Naive thymus-derived CD8-positive, alpha-beta T cell (primary cell): ENCODE measurements at regions not wholly inside any gene's neighbourhood (a gene's known extent, or its start where the extent isn't known, plus 50 kb on each side); places are given as distances from the start of the nearest gene placed in this dataset.

ENCODE experiments used
- ATAC-seq, 2 donors: fragments of 150-1000 bp; cut with Tn5 transposase in 1 of 2; sonication (Bioruptor Pico), chemical (Tn5 transposase) in 1 of 2; 1 replicate in 1 of 2; 2 replicates in 1 of 2; pipeline ENCODE4 v1.10.0; 2021; ENCODE audit warnings: mild to moderate bottlenecking in 2 of 2, moderate library complexity in 2 of 2
- POLR2A ChIA-PET: fragments of 350-600 bp; sonication (Branson Sonifier 250); formaldehyde crosslinking; loops from one replicate; lab custom pipeline; 2021; ENCODE audit warnings: antibody characterized with exemption; lab: Charles Lee
- DNase-seq, 10 donors: peaks; one replicate each; pipeline versions ENCODE4 v3.0.0 to v3.0.0-alpha.2; 2020 to 2022
- H3K27ac Mint-ChIP-seq, 10 donors: one replicate each; pipeline ENCODE4 v1.8.0; 2020 to 2022; ENCODE audit warnings: mild to moderate bottlenecking in 10 of 10, mixed read lengths in 10 of 10, moderate library complexity in 4 of 10, inconsistent platforms in 1 of 10
- H3K27me3 Mint-ChIP-seq, 5 donors: one replicate each; pipeline ENCODE4 v1.8.0; 2021 to 2022; ENCODE audit warnings: mixed read lengths in 5 of 5
- H3K36me3 Mint-ChIP-seq, 3 donors: one replicate each; pipeline ENCODE4 v1.8.0; 2020 to 2022; ENCODE audit warnings: mixed read lengths in 3 of 3, mild to moderate bottlenecking in 2 of 3, inconsistent platforms in 1 of 3
- H3K4me1 Mint-ChIP-seq, 4 donors: one replicate each; pipeline ENCODE4 v1.8.0; 2021 to 2022; ENCODE audit warnings: mixed read lengths in 4 of 4
- H3K4me3 Mint-ChIP-seq, 10 donors: one replicate each; pipeline ENCODE4 v1.8.0; 2020 to 2022; ENCODE audit warnings: mild to moderate bottlenecking in 10 of 10, mixed read lengths in 10 of 10, moderate library complexity in 6 of 10, inconsistent platforms in 1 of 10
- H3K9me3 Mint-ChIP-seq, 9 donors: one replicate each; pipeline ENCODE4 v1.8.0; 2020 to 2022; ENCODE audit warnings: mixed read lengths in 9 of 9, mild to moderate bottlenecking in 3 of 9, inconsistent platforms in 1 of 9, moderate library complexity in 1 of 9

DNA sequence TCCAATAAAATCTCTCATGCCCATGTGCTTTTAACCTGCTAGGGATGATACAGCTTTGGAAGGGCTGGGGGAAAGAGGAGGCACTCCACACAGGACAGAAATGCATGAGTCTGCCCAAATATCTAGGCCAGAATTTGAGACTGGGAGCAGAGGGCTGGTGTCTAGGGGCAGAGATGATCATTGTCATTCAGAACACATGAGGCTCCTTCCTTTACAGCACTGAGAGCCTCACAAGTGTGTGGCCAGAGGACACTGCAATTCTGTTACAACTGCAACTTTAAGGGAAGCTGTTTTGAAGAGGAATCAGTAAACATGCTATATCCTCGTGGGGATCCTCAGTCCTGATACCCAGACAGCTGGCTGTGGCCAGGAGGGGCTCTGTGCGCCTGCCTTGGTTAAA is 541.3 kb downstream of the OMA1 start:
- Mint-ChIP-seq H3K27me3 (peaks cover 0 to 15% (median 7%) of the 10 kb centered on the region in 5 donors), H3K27ac (no peak overlapping the region), H3K36me3 (no peaks in the 10 kb centered on the region), H3K9me3 (no peaks in the 10 kb centered on the region), H3K4me1 (no peaks in the 10 kb centered on the region), H3K4me3 (no peak overlapping the region)
- POLR2A ChIA-PET: no interaction called here
- no peak for ATAC-seq
- DNase-seq: no peak

DNA sequence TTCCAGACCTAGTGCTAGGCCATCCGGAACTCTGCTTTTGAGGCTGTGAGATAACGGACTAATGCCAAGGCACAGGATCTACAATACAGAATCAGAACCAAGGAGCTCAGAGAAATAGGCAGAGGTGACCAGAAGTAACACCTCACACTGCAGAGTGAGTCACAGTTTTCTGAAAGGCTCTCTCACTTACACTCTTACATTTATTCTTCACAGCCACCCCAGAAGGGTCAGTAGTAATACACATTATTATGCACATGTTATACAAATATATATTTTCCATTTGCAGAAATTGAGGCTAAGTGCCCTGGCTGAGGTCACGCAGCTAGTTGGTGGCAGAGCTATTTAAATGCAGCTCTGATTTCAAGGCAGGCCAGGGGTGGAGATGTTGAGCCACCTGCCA is 542.5 kb downstream of the OMA1 start:
- peaks cover 0 to 19% (median 9%) of the 10 kb centered on the region in 5 donors for H3K27me3 Mint-ChIP-seq
- no peak overlapping the region for H3K27ac Mint-ChIP-seq
- H3K4me1 Mint-ChIP-seq: no peaks in the 10 kb centered on the region
- no peaks in the 10 kb centered on the region for H3K36me3 Mint-ChIP-seq
- no peaks in the 10 kb centered on the region for H3K9me3 Mint-ChIP-seq
- ATAC-seq: no peak
- POLR2A ChIA-PET: no interaction called here
- DNase-seq: no peak
- no peak overlapping the region for H3K4me3 Mint-ChIP-seq

- Mint-ChIP-seq H3K9me3 (no peaks in the 10 kb centered on the region), H3K27ac (no peak overlapping the region), H3K36me3 (no peaks in the 10 kb centered on the region), H3K4me1 (no peaks in the 10 kb centered on the region), H3K4me3 (no peak overlapping the region), H3K27me3 (peaks cover 0 to 19% (median 9%) of the 10 kb centered on the region in 5 donors)
- ATAC-seq: no peak
- POLR2A ChIA-PET: no interaction called here
- no peak for DNase-seq
These were observed 543.5 kb downstream of the OMA1 start for GRCh38 chr1:58003059-58003458.

GRCh38 chr1:58000821-58001220 is 545.7 kb downstream of the OMA1 start:
- Mint-ChIP-seq H3K27ac (peak overlapping the region in 2 of 10 donors; percentile 73 to 91), H3K27me3 (peaks cover 0 to 29% (median 10%) of the 10 kb centered on the region in 5 donors), H3K4me1 (no peaks in the 10 kb centered on the region), H3K9me3 (peaks cover 0 to 7% (median 0%) of the 10 kb centered on the region in 9 donors), H3K4me3 (no peak overlapping the region), H3K36me3 (no peaks in the 10 kb centered on the region)
- no peak for DNase-seq
- no peak for ATAC-seq
- POLR2A ChIA-PET: no interaction called here

DNA sequence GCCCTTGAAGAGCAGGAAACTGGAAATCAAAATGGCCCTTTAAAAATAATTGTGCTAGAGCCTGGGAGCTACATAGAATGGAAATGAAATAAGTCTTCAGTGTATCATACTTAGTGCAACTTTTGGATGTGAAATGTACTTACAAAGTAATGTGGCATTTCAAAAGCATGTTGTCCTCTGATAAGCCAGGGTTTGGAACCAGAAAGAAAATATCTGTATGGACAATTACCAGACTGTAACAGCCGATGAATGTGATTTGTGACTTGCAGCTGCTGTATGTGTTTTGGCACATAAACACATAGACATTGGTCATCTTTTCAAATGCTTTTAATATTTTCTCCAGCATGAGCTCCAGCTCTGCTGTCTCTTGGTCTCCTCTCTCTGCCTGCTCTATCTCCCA is 546.4 kb downstream of the OMA1 start:
- ATAC-seq (no peak), DNase-seq (no peak)
- POLR2A ChIA-PET: no interaction called here
- peak overlapping the region in 1 of 10 donors; percentile 73 for H3K27ac Mint-ChIP-seq
- H3K36me3 Mint-ChIP-seq: no peaks in the 10 kb centered on the region
- H3K27me3 Mint-ChIP-seq: peaks cover 0 to 29% (median 10%) of the 10 kb centered on the region in 5 donors
- peaks cover 0 to 7% (median 0%) of the 10 kb centered on the region in 9 donors for H3K9me3 Mint-ChIP-seq
- H3K4me3 Mint-ChIP-seq: no peak overlapping the region
- no peaks in the 10 kb centered on the region for H3K4me1 Mint-ChIP-seq

- no peaks in the 10 kb centered on the region for H3K4me1 Mint-ChIP-seq
- H3K27ac Mint-ChIP-seq: no peak overlapping the region
- POLR2A ChIA-PET: no interaction called here
- peaks cover 0 to 25% (median 9%) of the 10 kb centered on the region in 5 donors for H3K27me3 Mint-ChIP-seq
- H3K4me3 Mint-ChIP-seq: no peak overlapping the region
- no peak for DNase-seq
- ATAC-seq: no peak
- H3K9me3 Mint-ChIP-seq: peaks cover 0 to 7% (median 0%) of the 10 kb centered on the region in 9 donors
- H3K36me3 Mint-ChIP-seq: peaks cover 0 to 2% (median 0%) of the 10 kb centered on the region in 3 donors
These were observed 550.1 kb downstream of the OMA1 start for GRCh38 chr1:57996400-57996799.

DNA sequence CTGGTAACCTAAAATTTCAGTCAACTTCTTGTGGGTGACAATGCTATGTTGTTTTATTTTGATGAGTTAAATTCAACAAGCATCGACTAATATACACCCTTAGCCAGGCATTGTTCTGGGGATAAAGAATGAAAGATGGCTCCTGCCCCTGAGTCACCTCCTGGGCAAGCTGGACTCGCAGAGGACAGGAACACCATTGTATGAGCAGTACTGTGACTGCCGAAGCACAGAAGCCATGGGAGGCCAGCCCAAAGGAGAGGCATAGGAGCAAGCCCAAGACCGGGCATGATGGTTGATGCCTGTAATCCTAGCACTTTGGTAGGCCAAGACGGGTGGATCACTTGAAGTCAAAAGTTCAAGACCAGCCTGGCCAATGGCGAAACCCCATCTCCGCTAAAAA is 555.2 kb downstream of the OMA1 start:
- H3K36me3 Mint-ChIP-seq: peaks cover 0 to 2% (median 0%) of the 10 kb centered on the region in 3 donors
- no peak for DNase-seq
- ATAC-seq: no peak
- POLR2A ChIA-PET: no interaction called here
- peaks cover 0 to 2% (median 0%) of the 10 kb centered on the region in 9 donors for H3K9me3 Mint-ChIP-seq
- H3K4me3 Mint-ChIP-seq: no peak overlapping the region
- no peak overlapping the region for H3K27ac Mint-ChIP-seq
- peaks cover 0 to 6% (median 2%) of the 10 kb centered on the region in 5 donors for H3K27me3 Mint-ChIP-seq
- peaks cover 3 to 13% (median 6%) of the 10 kb centered on the region in 4 donors for H3K4me1 Mint-ChIP-seq

DNA sequence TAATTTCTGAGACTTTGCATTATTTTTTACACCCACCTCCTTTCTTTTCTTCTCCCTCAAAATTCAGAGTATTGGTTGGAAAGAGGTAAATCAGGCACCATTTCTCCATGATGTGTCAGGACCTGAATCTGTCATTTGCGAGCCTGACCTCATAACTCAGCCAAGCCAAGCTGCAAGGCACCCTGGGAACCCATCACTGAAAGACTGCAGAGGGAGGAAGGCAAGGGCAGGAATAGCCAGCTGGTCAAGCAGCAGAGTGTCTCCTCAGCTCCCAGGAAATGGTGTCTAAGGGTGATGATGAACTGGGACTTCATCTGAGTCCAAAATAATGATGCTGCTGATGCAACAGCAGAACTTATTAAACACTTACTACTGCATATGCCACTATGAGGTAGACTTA is 556.6 kb downstream of the OMA1 start:
- H3K9me3 Mint-ChIP-seq: peaks cover 0 to 2% (median 0%) of the 10 kb centered on the region in 9 donors
- H3K4me3 Mint-ChIP-seq: no peak overlapping the region
- H3K27me3 Mint-ChIP-seq: peaks cover 0 to 4% (median 2%) of the 10 kb centered on the region in 5 donors
- no peak for ATAC-seq
- no peak overlapping the region for H3K27ac Mint-ChIP-seq
- H3K4me1 Mint-ChIP-seq: peaks cover 9 to 22% (median 11%) of the 10 kb centered on the region in 4 donors
- POLR2A ChIA-PET: no interaction called here
- DNase-seq: no peak
- H3K36me3 Mint-ChIP-seq: peaks cover 0 to 2% (median 0%) of the 10 kb centered on the region in 3 donors

DNA sequence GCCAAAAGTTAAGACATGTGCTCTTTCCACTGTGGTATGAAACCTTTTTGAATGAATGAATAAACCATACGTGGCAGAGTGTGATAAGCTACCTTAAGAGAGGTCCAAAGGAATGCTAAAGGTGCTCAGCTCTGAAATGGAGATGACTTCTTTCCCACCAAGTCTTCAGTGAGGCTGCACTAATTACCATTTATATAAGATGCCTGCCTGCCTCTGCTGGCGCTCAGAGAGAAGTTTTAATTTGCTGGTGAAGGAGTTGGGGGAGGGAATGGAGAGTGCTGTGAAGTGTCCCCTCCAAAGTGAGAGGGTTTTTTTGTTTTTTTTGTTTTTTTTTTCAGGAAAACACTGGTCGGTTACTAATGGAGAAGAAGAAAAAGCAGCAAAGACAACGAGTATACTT is 559.0 kb downstream of the OMA1 start:
- no peak overlapping the region for H3K4me3 Mint-ChIP-seq
- POLR2A ChIA-PET: no interaction called here
- peaks cover 0 to 15% (median 6%) of the 10 kb centered on the region in 5 donors for H3K27me3 Mint-ChIP-seq

GRCh38 chr1:57986432-57986831 is 560.1 kb downstream of the OMA1 start:
- H3K27ac Mint-ChIP-seq: no peak overlapping the region
- DNase-seq: no peak
- ATAC-seq: no peak
- H3K27me3 Mint-ChIP-seq: peaks cover 0 to 15% (median 7%) of the 10 kb centered on the region in 5 donors
- H3K36me3 Mint-ChIP-seq: no peaks in the 10 kb centered on the region
- peaks cover 9 to 22% (median 11%) of the 10 kb centered on the region in 4 donors for H3K4me1 Mint-ChIP-seq
- H3K9me3 Mint-ChIP-seq: no peaks in the 10 kb centered on the region
- POLR2A ChIA-PET: no interaction called here
- H3K4me3 Mint-ChIP-seq: no peak overlapping the region

More for the DNA sequence above, 559.0 kb downstream of the OMA1 start:
- Mint-ChIP-seq H3K9me3 (no peaks in the 10 kb centered on the region), H3K36me3 (no peaks in the 10 kb centered on the region), H3K27ac (no peak overlapping the region), H3K4me1 (peaks cover 9 to 22% (median 11%) of the 10 kb centered on the region in 4 donors)
- ATAC-seq (no peak), DNase-seq (no peak)

DNA sequence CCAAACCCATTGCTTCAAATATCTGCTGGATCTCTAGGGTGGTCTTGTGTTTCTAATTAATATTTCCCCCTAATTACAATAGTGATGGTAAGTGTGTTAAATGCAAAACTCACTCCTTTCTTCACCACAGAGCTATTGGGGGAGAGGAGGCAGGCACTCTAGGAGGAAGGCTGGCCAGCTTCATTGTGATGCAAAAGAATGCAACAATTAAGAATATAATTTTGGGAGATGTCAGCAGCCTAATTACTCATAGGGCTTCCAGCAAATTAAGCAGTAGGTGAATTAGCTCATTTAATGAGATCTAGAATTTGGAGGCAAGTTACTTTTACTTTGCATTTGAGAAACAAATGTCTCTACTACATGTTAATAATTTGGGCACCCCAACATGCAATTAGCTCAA is 560.4 kb upstream of the DAB1 start:
- POLR2A ChIA-PET: no interaction called here

GRCh38 chr1:57983441-57983840 is 559.6 kb upstream of the DAB1 start:
- POLR2A ChIA-PET: no interaction called here
- Mint-ChIP-seq H3K27me3 (peaks cover 3 to 25% (median 7%) of the 10 kb centered on the region in 5 donors), H3K4me3 (no peak overlapping the region), H3K36me3 (peaks cover 0 to 3% (median 0%) of the 10 kb centered on the region in 3 donors), H3K9me3 (peaks cover 0 to 14% (median 0%) of the 10 kb centered on the region in 9 donors), H3K4me1 (peaks cover 9 to 22% (median 11%) of the 10 kb centered on the region in 4 donors), H3K27ac (no peak overlapping the region)
- ATAC-seq: no peak
- DNase-seq: no peak

More for the DNA sequence above, 560.4 kb upstream of the DAB1 start:
- peaks cover 0 to 25% (median 8%) of the 10 kb centered on the region in 5 donors for H3K27me3 Mint-ChIP-seq
- peaks cover 0 to 8% (median 0%) of the 10 kb centered on the region in 9 donors for H3K9me3 Mint-ChIP-seq
- H3K4me3 Mint-ChIP-seq: no peak overlapping the region
- ATAC-seq (no peak), DNase-seq (no peak)
- no peaks in the 10 kb centered on the region for H3K36me3 Mint-ChIP-seq
- peaks cover 9 to 22% (median 11%) of the 10 kb centered on the region in 4 donors for H3K4me1 Mint-ChIP-seq
- no peak overlapping the region for H3K27ac Mint-ChIP-seq

DNA sequence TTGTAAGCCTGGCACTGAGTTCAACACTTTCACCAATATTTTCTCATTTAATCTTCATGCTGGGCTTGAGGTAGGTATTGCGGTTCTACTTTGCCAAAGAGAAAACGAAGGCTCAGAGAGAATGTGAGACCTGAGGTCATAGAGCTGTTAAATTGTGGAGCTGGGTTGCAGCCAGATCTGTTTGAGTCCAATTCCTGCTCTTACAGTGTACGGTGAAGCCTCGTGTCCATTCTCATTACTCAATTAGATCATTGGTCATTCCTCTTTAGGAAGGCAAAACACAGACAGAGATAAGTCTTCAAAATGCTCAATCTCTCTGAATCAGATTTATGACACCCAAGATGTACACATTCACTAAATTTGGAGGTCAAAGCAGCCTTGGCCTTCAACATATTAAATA is 559.0 kb upstream of the DAB1 start:
- ATAC-seq (no peak), DNase-seq (no peak)
- peaks cover 3 to 28% (median 6%) of the 10 kb centered on the region in 5 donors for H3K27me3 Mint-ChIP-seq
- peak overlapping the region in 1 of 10 donors; percentile 9 for H3K27ac Mint-ChIP-seq
- POLR2A ChIA-PET: no interaction called here
- peaks cover 9 to 22% (median 11%) of the 10 kb centered on the region in 4 donors for H3K4me1 Mint-ChIP-seq
- no peak overlapping the region for H3K4me3 Mint-ChIP-seq
- H3K36me3 Mint-ChIP-seq: peaks cover 0 to 9% (median 0%) of the 10 kb centered on the region in 3 donors
- peaks cover 0 to 20% (median 2%) of the 10 kb centered on the region in 9 donors for H3K9me3 Mint-ChIP-seq

GRCh38 chr1:57976216-57976615 is 552.4 kb upstream of the DAB1 start:
- peaks cover 5 to 27% (median 9%) of the 10 kb centered on the region in 5 donors for H3K27me3 Mint-ChIP-seq
- no peaks in the 10 kb centered on the region for H3K4me1 Mint-ChIP-seq
- POLR2A ChIA-PET: no interaction called here
- DNase-seq: no peak
- peaks cover 0 to 27% (median 3%) of the 10 kb centered on the region in 3 donors for H3K36me3 Mint-ChIP-seq
- H3K9me3 Mint-ChIP-seq: peaks cover 3 to 42% (median 10%) of the 10 kb centered on the region in 9 donors
- H3K4me3 Mint-ChIP-seq: no peak overlapping the region
- ATAC-seq: no peak
- H3K27ac Mint-ChIP-seq: no peak overlapping the region
